OCI-LY3 (cell line): ENCODE measurements at regions not wholly inside any gene's neighbourhood (a gene's known extent, or its start where the extent isn't known, plus 50 kb on each side); places are given as distances from the start of the nearest gene placed in this dataset.

Experiments used
- EZH2phosphoT487 ChIP-seq: fragments of 200-600 bp; shearing (Covaris generic); IDR thresholded peaks from 2 replicates; pipeline ENCODE4 v1.6.1; 2018; ENCODE audit warnings: antibody characterized with exemption, mixed run types, low read depth
- TF ChIP-seq, protein P1 (sequence below): fragments of 200-600, 300-600 bp; sonication (generic); IDR thresholded peaks from 2 replicates; pipeline ENCODE4 v1.5.1; 2014; ENCODE audit warnings: antibody characterized with exemption, low read length, low read depth

DNA sequence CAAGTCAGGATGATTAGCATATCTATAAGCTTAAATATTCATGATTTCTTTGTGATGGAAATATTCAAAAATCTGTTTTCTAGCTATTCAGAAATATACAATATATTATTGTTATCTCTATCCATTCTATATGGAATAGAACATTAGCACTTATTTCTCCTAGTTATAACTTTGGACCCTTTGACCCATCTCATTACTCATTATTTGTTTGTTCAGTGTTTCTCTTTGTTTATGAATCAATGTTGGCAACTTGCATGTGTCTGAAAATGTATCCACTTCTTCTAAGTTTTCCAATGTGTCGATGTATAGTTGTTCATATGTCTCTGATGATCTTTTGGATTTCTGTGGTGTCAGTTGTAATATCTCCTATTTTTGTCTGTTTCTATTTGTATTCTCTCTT is 1059.3 kb downstream of the CDH9 start:
- TF ChIP-seq, protein P1, sequence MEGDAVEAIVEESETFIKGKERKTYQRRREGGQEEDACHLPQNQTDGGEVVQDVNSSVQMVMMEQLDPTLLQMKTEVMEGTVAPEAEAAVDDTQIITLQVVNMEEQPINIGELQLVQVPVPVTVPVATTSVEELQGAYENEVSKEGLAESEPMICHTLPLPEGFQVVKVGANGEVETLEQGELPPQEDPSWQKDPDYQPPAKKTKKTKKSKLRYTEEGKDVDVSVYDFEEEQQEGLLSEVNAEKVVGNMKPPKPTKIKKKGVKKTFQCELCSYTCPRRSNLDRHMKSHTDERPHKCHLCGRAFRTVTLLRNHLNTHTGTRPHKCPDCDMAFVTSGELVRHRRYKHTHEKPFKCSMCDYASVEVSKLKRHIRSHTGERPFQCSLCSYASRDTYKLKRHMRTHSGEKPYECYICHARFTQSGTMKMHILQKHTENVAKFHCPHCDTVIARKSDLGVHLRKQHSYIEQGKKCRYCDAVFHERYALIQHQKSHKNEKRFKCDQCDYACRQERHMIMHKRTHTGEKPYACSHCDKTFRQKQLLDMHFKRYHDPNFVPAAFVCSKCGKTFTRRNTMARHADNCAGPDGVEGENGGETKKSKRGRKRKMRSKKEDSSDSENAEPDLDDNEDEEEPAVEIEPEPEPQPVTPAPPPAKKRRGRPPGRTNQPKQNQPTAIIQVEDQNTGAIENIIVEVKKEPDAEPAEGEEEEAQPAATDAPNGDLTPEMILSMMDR: no peak
- TF ChIP-seq EZH2phosphoT487: no peak
